H1 (cell line): ENCODE measurements at regions not wholly inside any gene's neighbourhood (a gene's known extent, or its start where the extent isn't known, plus 50 kb on each side); places are given as distances from the start of the nearest gene placed in this dataset.

Source experiments
- CTCF ChIA-PET: fragments of 300-600 bp; sonication (Branson Sonifier 250); formaldehyde crosslinking; loops from one replicate; lab custom pipeline; 2021; ENCODE audit not compliant: partially characterized antibody; lab: Charles Lee
- POLR2A ChIA-PET: fragments of 300-600 bp; sonication (Branson Sonifier 250); formaldehyde crosslinking; loops from one replicate; lab custom pipeline; 2021; ENCODE audit warnings: inconsistent platforms; ENCODE audit not compliant: partially characterized antibody; lab: Charles Lee
- DNase-seq, 2 experiments: peaks; one replicate each; pipeline versions ENCODE4 v3.0.0 to v3.0.0-alpha.2; 2010 to 2022; ENCODE audit warnings: low spot score in 2 of 2, low read depth in 1 of 2, mixed read lengths in 1 of 2
- FAIRE-seq: peaks from 2 replicates; lab custom pipeline; 2011; peaks lifted over from hg19 to GRCh38; lab: Jason Lieb, UNC
- H2AFZ ChIP-seq: 2 replicates; pipeline ENCODE4 v1.8.1; 2012; ENCODE audit warnings: low read length, inconsistent platforms
- H2AK5ac ChIP-seq: 2 replicates; pipeline ENCODE4 v1.6.1; 2013; ENCODE audit warnings: low read depth, low read length
- H2BK120ac ChIP-seq: replicated peaks from 2 replicates; pipeline ENCODE3; 2013; ENCODE audit warnings: low read depth, low read length, inconsistent platforms
- H2BK12ac ChIP-seq: 2 replicates; pipeline ENCODE4 v1.6.1; 2013; ENCODE audit warnings: low read depth, low read length
- H2BK15ac ChIP-seq: 2 replicates; pipeline ENCODE4 v1.6.1; 2013; ENCODE audit warnings: low read length
- H2BK20ac ChIP-seq: 2 replicates; pipeline ENCODE4 v1.6.1; 2013; ENCODE audit warnings: low read length
- H2BK5ac ChIP-seq: 2 replicates; pipeline ENCODE4 v1.6.1; 2013; ENCODE audit warnings: low read depth, low read length
- H3K14ac ChIP-seq: 2 replicates; pipeline ENCODE4 v1.6.1; 2013; ENCODE audit warnings: inconsistent platforms; ENCODE audit not compliant: insufficient read length
- H3K18ac ChIP-seq: 2 replicates; pipeline ENCODE4 v1.6.1; 2013; ENCODE audit warnings: low read length; ENCODE audit errors: extremely low read depth
- H3K23ac ChIP-seq: 2 replicates; pipeline ENCODE4 v1.6.1; 2013; ENCODE audit warnings: inconsistent platforms; ENCODE audit not compliant: insufficient read length
- H3K23me2 ChIP-seq: 2 replicates; pipeline ENCODE4 v1.6.1; 2013; ENCODE audit warnings: low read depth, low read length
- H3K27ac ChIP-seq: 2 replicates; pipeline ENCODE4 v1.6.1; 2011; ENCODE audit warnings: low read depth, low read length, inconsistent platforms
- H3K27me3 ChIP-seq, 4 experiments: replicated peaks in 1 of 4; 1 replicate in 1 of 4; 2 replicates in 3 of 4; pipeline versions ENCODE4 v1.6.1 to v1.8.1; 2011 to 2013; ENCODE audit warnings: low read length in 3 of 4, mild to moderate bottlenecking in 3 of 4, inconsistent platforms in 2 of 4, mixed read lengths in 2 of 4, moderate library complexity in 1 of 4; ENCODE audit not compliant: control insufficient read depth in 3 of 4, insufficient read depth in 3 of 4; ENCODE audit errors: extremely low read depth in 1 of 4
- H3K36me3 ChIP-seq, 4 experiments: 2 replicates each; pipeline versions ENCODE4 v1.6.1 to v1.8.1; 2011 to 2013; ENCODE audit warnings: mild to moderate bottlenecking in 4 of 4, low read length in 3 of 4, moderate library complexity in 2 of 4, control low read depth in 1 of 4, inconsistent platforms in 1 of 4; ENCODE audit not compliant: insufficient read depth in 4 of 4, control insufficient read depth in 2 of 4
- H3K4ac ChIP-seq: replicated peaks from 2 replicates; pipeline ENCODE3; 2013; ENCODE audit warnings: low read length, low read depth, mixed read lengths, inconsistent platforms; ENCODE audit not compliant: insufficient read length
- H3K4me1 ChIP-seq, 4 experiments: replicated peaks in 1 of 4; 1 replicate in 1 of 4; 2 replicates in 3 of 4; pipeline versions ENCODE4 v1.6.1 to v1.8.1; 2011 to 2013; ENCODE audit warnings: low read length in 3 of 4, inconsistent platforms in 2 of 4, mixed read lengths in 1 of 4; ENCODE audit not compliant: insufficient read depth in 4 of 4, control insufficient read depth in 3 of 4
- H3K4me2 ChIP-seq, 2 experiments: 2 replicates each; pipeline versions ENCODE4 v1.6.1 to v1.8.1; 2011 to 2013; ENCODE audit warnings: low read depth in 2 of 2, low read length in 2 of 2, control low read depth in 1 of 2, inconsistent platforms in 1 of 2, mild to moderate bottlenecking in 1 of 2; ENCODE audit not compliant: insufficient read depth in 1 of 2
- H3K4me3 ChIP-seq, 4 experiments: fragments of 200-600, 300-600 bp in 1 of 4; sonication (generic), shearing (Covaris generic), sonication (Bioruptor Twin) in 1 of 4; 2 replicates each; pipeline versions ENCODE4 v1.5.1 to v1.8.1; 2011 to 2016; ENCODE audit warnings: low read length in 4 of 4, low read depth in 3 of 4, control low read depth in 2 of 4, inconsistent platforms in 2 of 4, mild to moderate bottlenecking in 2 of 4, mixed read lengths in 1 of 4, moderate library complexity in 1 of 4; ENCODE audit not compliant: insufficient read depth in 2 of 4; ENCODE audit errors: extremely low read depth in 1 of 4
- H3K56ac ChIP-seq: replicated peaks from 2 replicates; pipeline ENCODE3; 2013; ENCODE audit warnings: low read depth, mild to moderate bottlenecking, mixed read lengths, low read length, inconsistent platforms; ENCODE audit not compliant: insufficient read length
- H3K79me1 ChIP-seq: 2 replicates; pipeline ENCODE4 v1.6.1; 2013; ENCODE audit warnings: low read depth, low read length, control low read depth
- H3K79me2 ChIP-seq, 2 experiments: 2 replicates each; pipeline versions ENCODE4 v1.6.1 to v1.8.1; 2012 to 2013; ENCODE audit warnings: low read length in 2 of 2, mild to moderate bottlenecking in 2 of 2, inconsistent platforms in 1 of 2; ENCODE audit not compliant: insufficient read depth in 2 of 2, control insufficient read depth in 1 of 2
- H3K9ac ChIP-seq, 4 experiments: replicated peaks in 1 of 4; 1 replicate in 1 of 4; 2 replicates in 3 of 4; pipeline versions ENCODE4 v1.6.1 to v1.8.1; 2011 to 2013; ENCODE audit warnings: low read depth in 3 of 4, low read length in 3 of 4, control low read depth in 2 of 4, mild to moderate bottlenecking in 2 of 4, moderate library complexity in 2 of 4, inconsistent platforms in 1 of 4; ENCODE audit errors: extremely low read depth in 1 of 4
- H3K9me3 ChIP-seq, 2 experiments: 2 replicates each; pipeline versions ENCODE4 v1.6.1 to v1.8.1; 2012 to 2013; ENCODE audit warnings: mild to moderate bottlenecking in 2 of 2, moderate library complexity in 2 of 2, control low read depth in 1 of 2, inconsistent platforms in 1 of 2, low read depth in 1 of 2, low read length in 1 of 2, mixed read lengths in 1 of 2; ENCODE audit not compliant: insufficient read depth in 2 of 2
- H4K20me1 ChIP-seq, 2 experiments: replicated peaks in 1 of 2; 2 replicates each; pipeline versions ENCODE3 to v1.8.1; 2011 to 2013; ENCODE audit warnings: inconsistent platforms in 2 of 2, low read length in 2 of 2, mild to moderate bottlenecking in 1 of 2; ENCODE audit not compliant: insufficient read depth in 2 of 2, control insufficient read depth in 1 of 2
- H4K5ac ChIP-seq: 2 replicates; pipeline ENCODE4 v1.6.1; 2013; ENCODE audit warnings: low read length, low read depth, mixed read lengths, inconsistent platforms; ENCODE audit not compliant: insufficient read length
- H4K8ac ChIP-seq: 2 replicates; pipeline ENCODE4 v1.8.0; 2013; ENCODE audit warnings: mild to moderate bottlenecking, moderate library complexity, low read length, inconsistent platforms; ENCODE audit not compliant: insufficient read depth; ENCODE audit errors: extremely low read depth
- H4K91ac ChIP-seq: replicated peaks from 2 replicates; pipeline ENCODE3; 2013; ENCODE audit warnings: low read length, mixed read lengths, inconsistent platforms; ENCODE audit not compliant: insufficient read length
- SP1 ChIP-seq: IDR thresholded peaks from 2 replicates; pipeline ENCODE4 v1.6.1; 2011; ENCODE audit warnings: low read depth, low read length
- TBP ChIP-seq: IDR thresholded peaks from 2 replicates; pipeline ENCODE4 v1.6.1; 2011; ENCODE audit warnings: low read depth, low read length, improper control_type of control experiment
- WGBS, 2 experiments: shearing (Covaris generic) in 1 of 2; methylation state at CpG; one replicate each; pipeline versions ENCODE4 v1.1.6 to v1.1.7; 2013 to 2015; ENCODE audit warnings: low lambda C conversion rate in 2 of 2, mixed read lengths in 2 of 2, inconsistent platforms in 1 of 2, low coverage in 1 of 2, missing lambda C conversion rate in 1 of 2; ENCODE audit not compliant: insufficient replicate concordance in 2 of 2, insufficient coverage in 1 of 2, insufficient read length in 1 of 2; ENCODE audit errors: extremely low coverage in 1 of 2, missing lambda C conversion rate in 1 of 2; 5-methylcytosine and 5-hydroxymethylcytosine counted together
- TF ChIP-seq, protein P1 (sequence below): IDR thresholded peaks from 2 replicates; pipeline ENCODE4 v1.6.1; 2012; ENCODE audit warnings: inconsistent platforms

DNA sequence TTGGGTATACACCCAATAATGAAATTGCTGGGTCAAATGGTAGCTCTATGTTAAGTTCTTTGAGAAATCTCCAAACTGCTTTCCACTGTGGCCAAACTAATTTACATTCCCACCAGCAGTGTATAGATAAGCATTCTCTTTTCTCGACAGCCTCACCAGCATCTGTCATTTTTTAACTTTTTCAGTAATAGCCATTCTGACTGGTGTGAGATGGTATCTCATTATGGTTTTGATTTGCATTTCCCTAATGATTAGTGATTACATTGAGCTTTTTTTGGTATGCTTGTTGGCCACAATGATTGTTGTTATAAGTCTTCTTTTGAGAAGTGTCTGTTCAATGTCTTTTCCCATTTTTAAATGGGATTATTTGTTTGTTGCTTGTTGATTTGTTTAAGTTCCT, 50.4 kb upstream of the EPAS1 start:
- no peaks in the 10 kb centered on the region for H3K79me2 ChIP-seq
- ChIA-PET POLR2A (no interaction called here), CTCF (interaction anchor here (0.6 to 1.4 kb wide), 2 partner anchors 10 to 17 kb away, joined by 3 to 5 read pairs; no protein-coding TSS in a partner anchor)
- H2BK12ac ChIP-seq: no peak overlapping the region
- no peak overlapping the region for H3K9ac ChIP-seq
- H3K56ac ChIP-seq: no peak overlapping the region
- H3K23me2 ChIP-seq: no peaks in the 10 kb centered on the region
- H4K5ac ChIP-seq: no peak overlapping the region
- no peak overlapping the region for H2AFZ ChIP-seq
- H3K9me3 ChIP-seq: no peaks in the 10 kb centered on the region
- H3K18ac ChIP-seq: no peak overlapping the region
- no peak overlapping the region for H3K4me3 ChIP-seq
- no peak overlapping the region for H3K4me2 ChIP-seq
- H3K79me1 ChIP-seq: no peaks in the 10 kb centered on the region
- H3K27ac ChIP-seq: no peak overlapping the region
- H3K27me3 ChIP-seq: no peaks in the 10 kb centered on the region
- H3K36me3 ChIP-seq: no peaks in the 10 kb centered on the region
- H2BK120ac ChIP-seq: no peak overlapping the region
- H3K4me1 ChIP-seq: no peaks in the 10 kb centered on the region
- no peak overlapping the region for H2BK15ac ChIP-seq
- DNase-seq (no peak), FAIRE-seq (no peak)
- H2BK20ac ChIP-seq: no peak overlapping the region
- TF ChIP-seq TBP (no peak), SP1 (no peak)
- TF ChIP-seq, protein P1, sequence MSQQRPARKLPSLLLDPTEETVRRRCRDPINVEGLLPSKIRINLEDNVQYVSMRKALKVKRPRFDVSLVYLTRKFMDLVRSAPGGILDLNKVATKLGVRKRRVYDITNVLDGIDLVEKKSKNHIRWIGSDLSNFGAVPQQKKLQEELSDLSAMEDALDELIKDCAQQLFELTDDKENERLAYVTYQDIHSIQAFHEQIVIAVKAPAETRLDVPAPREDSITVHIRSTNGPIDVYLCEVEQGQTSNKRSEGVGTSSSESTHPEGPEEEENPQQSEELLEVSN: no peak
- H3K14ac ChIP-seq: no peak overlapping the region
- H3K4ac ChIP-seq: no peak overlapping the region
- H4K20me1 ChIP-seq: no peaks in the 10 kb centered on the region
- 89% methylated on average over 1 of the region's 1 CpG; no CpG with 5 or more reads in 1 of the 2 experiments for WGBS, 2 experiments
- no peak overlapping the region for H4K8ac ChIP-seq
- no peak overlapping the region for H2AK5ac ChIP-seq
- H2BK5ac ChIP-seq: no peak overlapping the region
- H4K91ac ChIP-seq: no peak overlapping the region
- H3K23ac ChIP-seq: no peak overlapping the region
